ENCODE measurements at regions not wholly inside any gene's neighbourhood (a gene's known extent, or its start where the extent isn't known, plus 50 kb on each side); places are given as distances from the start of the nearest gene placed in this dataset.

GRCh38 chr9:106575823-106576222 lies 287.1 kb upstream of the ZNF462 start:
- DNase-seq, result no peak

- no peak for DNase-seq
These were observed 286.7 kb upstream of the ZNF462 start for GRCh38 chr9:106576232-106576760.

GRCh38 chr9:106577121-106577520 lies 285.8 kb upstream of the ZNF462 start:
- DNase-seq, result no peak

GRCh38 chr9:106580546-106580945 lies 282.4 kb upstream of the ZNF462 start:
- no peak for DNase-seq

GRCh38 chr9:106581973-106582372 lies 281.0 kb upstream of the ZNF462 start:
- DNase-seq, result no peak

GRCh38 chr9:106583751-106584150 lies 279.2 kb upstream of the ZNF462 start:
- no peak for DNase-seq

- DNase-seq, result no peak
These were observed 275.9 kb upstream of the ZNF462 start for GRCh38 chr9:106587042-106587441.

GRCh38 chr9:106588626-106589025 lies 274.3 kb upstream of the ZNF462 start:
- DNase-seq, result no peak

GRCh38 chr9:106590759-106591505 lies 272.0 kb upstream of the ZNF462 start:
- no peak for DNase-seq

- DNase-seq, result no peak
These were observed 269.8 kb upstream of the ZNF462 start for GRCh38 chr9:106593201-106593600.

GRCh38 chr9:106596984-106597383 lies 266.0 kb upstream of the ZNF462 start:
- no peak for DNase-seq

- no peak for DNase-seq
These were observed 261.9 kb upstream of the ZNF462 start for GRCh38 chr9:106600955-106601560.

GRCh38 chr9:106602344-106602743 lies 260.6 kb upstream of the ZNF462 start:
- no peak for DNase-seq

GRCh38 chr9:106613250-106613737 lies 249.7 kb upstream of the ZNF462 start:
- no peak for DNase-seq

GRCh38 chr9:106615118-106615889 lies 247.7 kb upstream of the ZNF462 start:
- DNase-seq, result no peak

GRCh38 chr9:106616026-106616425 lies 246.9 kb upstream of the ZNF462 start:
- DNase-seq, result no peak

GRCh38 chr9:106616851-106617345 lies 246.1 kb upstream of the ZNF462 start:
- no peak for DNase-seq

- DNase-seq, result no peak
These were observed 243.8 kb upstream of the ZNF462 start for GRCh38 chr9:106619211-106619610.

GRCh38 chr9:106620081-106620480 lies 242.9 kb upstream of the ZNF462 start:
- no peak for DNase-seq

GRCh38 chr9:106620866-106621265 lies 242.1 kb upstream of the ZNF462 start:
- DNase-seq, result no peak

GRCh38 chr9:106621313-106622163 lies 241.4 kb upstream of the ZNF462 start:
- no peak for DNase-seq

GRCh38 chr9:106622164-106622487 lies 240.8 kb upstream of the ZNF462 start:
- no peak for DNase-seq
